ENCODE measurements at regions not wholly inside any gene's neighbourhood (a gene's known extent, or its start where the extent isn't known, plus 50 kb on each side); places are given as distances from the start of the nearest gene placed in this dataset.

- no peak overlapping the region for H3K27ac ChIP-seq (ENCODE audit: insufficient read depth, low read length)
- no peak overlapping the region for H2BK15ac ChIP-seq (ENCODE audit: low read depth, low read length)
- no peak overlapping the region for H4K5ac ChIP-seq (ENCODE audit: low read depth, low read length)
- no peak overlapping the region for H3K4ac ChIP-seq (ENCODE audit: low read depth, low read length)
- no peak overlapping the region for H3K4me3 ChIP-seq (ENCODE audit: insufficient read depth, low read depth, low read length)
- no peak overlapping the region for H3K56ac ChIP-seq (ENCODE audit: extremely low read depth, insufficient read depth, low read length)
- no peak overlapping the region for H2AK9ac ChIP-seq (replicated peaks; ENCODE audit: low read depth, low read length, poor library complexity)
- no peak overlapping the region for H2BK5ac ChIP-seq (ENCODE audit: low read depth, low read length, poor library complexity, severe bottlenecking)
- no peak for ATAC-seq (ENCODE audit: low read depth)
- in situ Hi-C loops (cut with MboI; ENCODE audit: low sequenced_read_pairs) (no loop called here), intact Hi-C loops (cut with micrococcal nuclease) (no loop called here), dilution Hi-C loops (cut with HindIII; ENCODE audit: low sequenced_read_pairs, unreplicated experiment) (no loop called here)
- peaks cover 10% of the 10 kb centered on the region for H3K9me3 ChIP-seq (ENCODE audit: control insufficient read depth, insufficient read depth, low read length)
- H3K36me3 ChIP-seq (ENCODE audit: control insufficient read depth, insufficient read depth, low read length): no peaks in the 10 kb centered on the region
- no peaks in the 10 kb centered on the region for H3K9me1 ChIP-seq (ENCODE audit: insufficient read depth, low read length)
- TF ChIP-seq FOS (IDR thresholded peaks at IDR 0.05; ENCODE audit: low read depth, low read length): no peak
- TF ChIP-seq ELK1 (IDR thresholded peaks at IDR 0.05; ENCODE audit: borderline replicate concordance, low read depth, low read length): no peak
- TF ChIP-seq CEBPB (IDR thresholded peaks at IDR 0.05; ENCODE audit: low read depth, low read length): no peak
- no peak for TF ChIP-seq MAZ (IDR thresholded peaks at IDR 0.05; ENCODE audit: borderline replicate concordance, low read depth, low read length)
- TF ChIP-seq USF2 (IDR thresholded peaks at IDR 0.05; ENCODE audit: low read depth, low read length): no peak
- no peak for TF ChIP-seq POLR2A (IDR thresholded peaks at IDR 0.05; ENCODE audit: low read depth, low read length)
- TF ChIP-seq CHD1 (IDR thresholded peaks at IDR 0.05; ENCODE audit: low read depth, low read length): no peak
- no peak for TF ChIP-seq RAD21 (IDR thresholded peaks at IDR 0.05; ENCODE audit: low read length)
- no peak for TF ChIP-seq CTCF (conservative IDR thresholded peaks at IDR 0.05; ENCODE audit: low read depth, low read length)
- no peak for TF ChIP-seq RCOR1 (IDR thresholded peaks at IDR 0.05; ENCODE audit: insufficient replicate concordance, low read length)
- no peak for TF ChIP-seq MXI1 (IDR thresholded peaks at IDR 0.05; ENCODE audit: borderline replicate concordance, low read depth, low read length)
- TF ChIP-seq SMC3 (IDR thresholded peaks at IDR 0.05; ENCODE audit: low read depth, low read length): no peak
- no peak for TF ChIP-seq MAFK (IDR thresholded peaks at IDR 0.05; ENCODE audit: low read depth, low read length)
- no peak for TF ChIP-seq NFE2L2 (IDR thresholded peaks at IDR 0.05; ENCODE audit: low read depth, low read length)
- TF ChIP-seq RFX5 (IDR thresholded peaks at IDR 0.05; ENCODE audit: low read depth, low read length): no peak
- H2AFZ ChIP-seq (replicated peaks; ENCODE audit: low read length, poor library complexity): no peak overlapping the region
- no TSS peak for BruUV-seq (replicated peaks)
- no peak overlapping the region for H3K18ac ChIP-seq (ENCODE audit: low read depth, low read length)
- H3K23ac ChIP-seq (ENCODE audit: low read depth, low read length): no peak overlapping the region
- ChIA-PET POLR2A (ENCODE audit: unreplicated experiment) (no interaction called here), CTCF (no interaction called here)
- no peaks in the 10 kb centered on the region for H3K79me1 ChIP-seq (ENCODE audit: low read depth in 1 of 2, low read length in 2 of 2)
- no peak overlapping the region for H4K91ac ChIP-seq (ENCODE audit: insufficient read depth, low read depth, low read length)
- H2BK20ac ChIP-seq (ENCODE audit: low read depth, low read length): no peak overlapping the region
- H2BK120ac ChIP-seq (ENCODE audit: low read depth, low read length): no peak overlapping the region
- no CpG with 5 or more reads among the region's 1 CpG for WGBS, 2 experiments (ENCODE audit: extremely low coverage in 2 of 2, insufficient read length in 1 of 2)
- no peaks in the 10 kb centered on the region for H3K4me1 ChIP-seq (ENCODE audit: control insufficient read depth, insufficient read depth, low read length)
- DNase-seq: no peak
- no peak overlapping the region for H3K14ac ChIP-seq (replicated peaks; ENCODE audit: low read depth, low read length)
- H4K8ac ChIP-seq (ENCODE audit: low read depth in 2 of 2, low read length in 2 of 2): no peak overlapping the region
- H4K20me1 ChIP-seq (ENCODE audit: insufficient read depth, low read length): no peaks in the 10 kb centered on the region
- no peak overlapping the region for H2AK5ac ChIP-seq (ENCODE audit: low read depth, low read length)
- no peak overlapping the region for H3K4me2 ChIP-seq (ENCODE audit: low read depth, low read length)
- no peak overlapping the region for H3K9ac ChIP-seq (ENCODE audit: low read depth, low read length)
- no peaks in the 10 kb centered on the region for H3K27me3 ChIP-seq (ENCODE audit: control insufficient read depth, insufficient read depth, low read length)
Measured at GRCh38 chr2:22843919-22844537, 541.0 kb upstream of the KLHL29 start.

Measured in IMR-90 (cell line).